Renal cortical epithelial cell (primary cell): ENCODE measurements at regions not wholly inside any gene's neighbourhood (a gene's known extent, or its start where the extent isn't known, plus 50 kb on each side); places are given as distances from the start of the nearest gene placed in this dataset.
A peak's percentile ranks its signal among the peaks of the same experiment; 100 is the strongest.

Source experiments
- DNase-seq: peaks from one replicate; pipeline ENCODE4 v3.0.0-alpha.2; 2011; ENCODE audit warnings: low read depth

DNA sequence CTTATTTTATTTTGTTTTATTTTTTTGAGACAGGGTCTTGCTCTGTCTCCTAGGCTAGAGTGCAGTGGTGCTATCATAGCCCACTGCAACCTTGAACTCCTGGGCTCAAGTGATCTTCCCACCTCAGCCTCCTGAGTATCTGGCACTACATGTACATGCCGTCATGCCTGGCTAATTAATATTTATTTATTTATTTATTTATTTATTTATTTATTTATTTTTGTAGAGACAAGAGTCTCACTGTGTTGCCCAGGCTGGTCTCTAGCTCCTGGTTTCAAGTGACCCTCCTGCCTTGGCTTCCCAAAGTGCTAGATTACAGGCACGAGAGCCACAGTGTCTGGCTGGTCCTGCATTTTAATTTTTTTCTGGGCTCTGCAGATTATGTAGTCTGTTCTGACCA, 84.9 kb upstream of the BCOR start:
- no peak for DNase-seq

DNA sequence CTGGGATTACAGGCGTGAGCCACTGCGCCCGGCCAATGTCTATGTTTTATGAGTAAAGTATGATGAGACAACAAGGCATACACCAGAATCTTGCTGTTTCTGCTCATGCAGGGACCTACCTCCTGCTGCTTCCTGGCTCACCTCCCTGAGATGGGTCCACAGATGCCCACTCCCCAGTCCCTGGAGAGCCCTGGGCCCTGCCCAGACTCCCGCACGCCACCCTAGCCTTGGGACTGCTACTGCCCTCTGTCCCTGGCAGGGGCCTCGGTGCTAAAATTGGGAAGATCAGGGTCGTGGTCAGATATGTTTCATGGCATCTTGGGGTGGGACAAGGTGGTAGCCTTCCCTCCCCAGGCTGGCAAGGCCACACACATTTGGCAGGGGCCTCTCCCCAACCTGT, 84.3 kb upstream of the BCOR start:
- DNase-seq, result no peak

DNA sequence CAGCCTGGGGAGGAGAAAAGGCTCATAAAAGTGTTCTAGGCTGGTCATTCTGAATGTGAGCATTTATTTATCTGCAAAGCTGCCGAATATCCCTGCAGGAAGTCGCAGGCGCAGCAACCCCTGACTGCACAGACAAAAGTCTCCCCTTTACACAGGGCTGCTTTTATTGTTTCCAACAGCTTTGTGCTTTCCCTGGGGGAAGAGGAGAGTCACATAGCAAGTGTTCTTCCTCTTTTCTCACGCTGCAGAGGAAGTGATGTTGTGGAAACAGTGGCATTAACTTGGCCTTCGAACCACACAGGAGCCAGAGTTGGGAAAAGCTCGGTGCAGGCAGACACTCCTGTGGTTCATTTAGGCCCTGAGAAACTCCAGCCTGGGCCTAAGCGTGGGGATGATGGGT, 81.5 kb upstream of the BCOR start:
- DNase-seq, result no peak

DNA sequence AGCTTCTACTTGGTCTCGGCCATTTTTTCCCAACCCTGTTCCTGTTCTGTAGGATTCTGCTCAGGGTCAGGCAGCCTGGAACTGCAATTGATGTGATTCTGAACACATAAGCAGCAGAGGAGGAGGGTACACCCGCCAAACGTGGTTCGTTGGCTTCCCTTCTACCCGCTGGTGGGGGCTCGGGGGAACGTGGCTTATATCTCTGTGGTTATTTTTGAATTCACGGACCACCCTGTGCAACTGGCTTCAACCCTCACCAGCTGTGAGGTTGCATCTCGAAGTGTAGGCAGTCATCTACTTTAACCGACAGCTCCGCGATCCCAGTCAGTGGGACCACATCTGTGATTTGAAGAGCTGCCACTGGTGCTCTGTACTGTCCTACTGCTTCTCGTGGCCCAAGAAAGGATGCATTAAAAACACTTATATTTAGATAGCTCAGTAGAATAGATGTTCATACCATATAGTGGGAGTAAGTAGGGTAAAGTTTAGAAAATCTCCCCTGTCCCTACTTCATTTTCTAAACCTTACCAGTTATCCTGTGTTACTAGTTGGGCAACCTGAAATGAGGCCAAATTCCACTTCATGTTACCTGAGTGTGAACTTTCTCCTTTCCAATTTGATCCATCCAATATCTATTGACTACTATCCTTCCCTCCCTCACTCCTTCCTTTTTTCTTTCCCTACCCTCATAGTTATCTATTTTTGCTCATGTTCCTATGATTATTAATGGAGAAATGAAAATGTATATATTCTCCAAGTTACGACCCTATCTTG, 80.4 kb upstream of the BCOR start:
- no peak for DNase-seq

- no peak for DNase-seq
These were observed 79.7 kb upstream of the BCOR start for GRCh38 chrX:40177489-40177888.

DNA sequence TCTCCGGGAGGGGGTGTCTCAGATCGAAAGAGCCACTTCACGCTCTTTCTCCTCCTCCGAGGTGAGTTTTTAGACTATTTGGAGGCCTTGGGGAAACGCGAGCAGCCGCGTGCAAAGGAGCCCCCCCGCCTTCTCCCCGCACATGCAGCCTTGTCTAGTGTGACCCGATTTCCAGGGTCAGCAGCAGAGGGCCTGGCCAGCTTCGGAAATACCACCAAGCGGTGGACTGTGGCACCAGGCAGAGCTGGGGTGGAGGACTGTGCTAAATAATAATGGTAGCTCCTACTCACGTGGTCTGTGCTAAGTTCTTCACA, 79.3 kb upstream of the BCOR start:
- no peak for DNase-seq

GRCh38 chrX:40176351-40177116, 78.8 kb upstream of the BCOR start:
- no peak for DNase-seq

GRCh38 chrX:40175511-40176350, 78.0 kb upstream of the BCOR start:
- DNase-seq, result no peak

GRCh38 chrX:40174854-40175510, 77.2 kb upstream of the BCOR start:
- no peak for DNase-seq

DNA sequence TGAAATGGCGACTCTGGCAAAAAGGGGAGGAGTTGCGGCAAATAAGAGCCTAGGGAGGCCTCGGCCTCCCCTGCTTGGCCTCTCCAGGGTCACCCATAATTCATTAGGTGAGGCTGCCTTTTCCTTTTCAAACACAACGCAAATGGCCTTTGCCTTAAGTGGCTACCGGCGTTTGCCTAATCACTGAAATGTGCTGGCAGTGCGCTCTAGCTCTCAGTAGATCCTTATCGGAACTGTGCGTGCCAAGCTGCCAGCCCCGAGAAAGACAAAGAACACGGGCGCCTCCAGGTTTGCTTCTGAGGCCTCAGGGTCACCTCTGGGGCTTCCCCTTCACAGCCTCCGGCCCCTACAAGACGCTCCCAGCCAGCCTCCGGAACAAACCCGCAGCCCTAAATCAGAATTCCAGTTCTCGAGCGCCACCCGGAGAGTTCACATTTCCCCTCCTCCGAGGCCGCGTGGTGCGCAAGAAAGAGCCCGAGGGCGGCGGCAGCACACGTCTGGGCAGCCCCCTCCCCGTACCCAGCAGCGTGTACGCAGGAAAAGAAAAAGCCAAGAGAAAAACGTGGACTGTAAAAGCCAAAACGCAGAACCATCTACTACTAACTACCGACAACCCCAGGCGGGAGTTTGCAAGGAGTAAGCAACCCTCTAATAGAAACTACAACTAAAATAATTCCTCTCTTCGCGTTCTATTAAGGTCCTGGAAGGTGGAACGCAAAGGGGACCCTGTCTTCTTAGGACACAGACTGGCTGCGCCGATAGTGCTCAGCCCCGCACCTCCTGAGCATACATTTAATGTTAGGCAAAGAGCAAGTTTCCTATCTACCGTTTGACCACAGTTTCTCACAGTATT, 76.5 kb upstream of the BCOR start:
- peak; percentile 41 for DNase-seq

DNA sequence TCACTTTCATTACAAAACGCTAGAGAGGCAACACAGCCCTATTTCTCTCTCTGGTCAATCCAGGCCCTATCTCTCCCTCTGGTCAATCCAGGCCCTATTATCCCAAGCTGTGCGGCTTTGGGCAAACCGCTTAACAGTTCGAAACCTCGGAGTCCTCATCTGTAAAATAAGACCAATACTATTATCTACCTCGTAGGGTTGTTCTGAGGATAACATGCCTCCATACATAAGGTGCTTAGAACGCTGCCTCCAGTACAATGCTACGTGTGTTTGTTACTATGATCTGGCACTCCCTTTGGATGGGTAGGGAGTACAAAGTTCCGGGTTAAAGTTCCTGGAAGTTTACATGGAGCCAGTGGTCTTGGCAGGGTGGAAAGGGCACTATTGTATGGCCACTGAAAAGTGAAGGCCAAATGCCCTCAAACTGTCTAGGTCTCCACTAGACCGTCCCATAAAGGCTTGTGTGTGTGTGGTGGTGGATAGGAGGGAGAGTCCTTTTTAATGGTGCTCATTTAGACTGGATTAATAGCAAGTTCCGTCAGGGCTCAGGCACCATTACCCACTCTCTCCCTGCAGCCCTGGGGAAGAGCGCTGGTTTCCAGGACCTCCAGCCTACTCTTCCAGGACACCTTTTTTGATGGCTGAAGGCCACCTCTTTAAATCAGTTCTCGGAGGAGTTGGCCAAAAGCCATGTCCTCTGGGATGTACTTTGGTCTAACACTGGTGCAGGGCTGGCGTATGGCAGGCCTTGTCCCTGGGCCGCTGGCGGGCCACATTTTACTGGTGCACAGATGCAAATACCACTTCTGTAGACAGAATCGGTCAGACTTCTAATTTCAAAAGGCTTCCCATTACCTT, 75.6 kb upstream of the BCOR start:
- DNase-seq, result no peak

GRCh38 chrX:40172401-40173142, 74.8 kb upstream of the BCOR start:
- no peak for DNase-seq

DNA sequence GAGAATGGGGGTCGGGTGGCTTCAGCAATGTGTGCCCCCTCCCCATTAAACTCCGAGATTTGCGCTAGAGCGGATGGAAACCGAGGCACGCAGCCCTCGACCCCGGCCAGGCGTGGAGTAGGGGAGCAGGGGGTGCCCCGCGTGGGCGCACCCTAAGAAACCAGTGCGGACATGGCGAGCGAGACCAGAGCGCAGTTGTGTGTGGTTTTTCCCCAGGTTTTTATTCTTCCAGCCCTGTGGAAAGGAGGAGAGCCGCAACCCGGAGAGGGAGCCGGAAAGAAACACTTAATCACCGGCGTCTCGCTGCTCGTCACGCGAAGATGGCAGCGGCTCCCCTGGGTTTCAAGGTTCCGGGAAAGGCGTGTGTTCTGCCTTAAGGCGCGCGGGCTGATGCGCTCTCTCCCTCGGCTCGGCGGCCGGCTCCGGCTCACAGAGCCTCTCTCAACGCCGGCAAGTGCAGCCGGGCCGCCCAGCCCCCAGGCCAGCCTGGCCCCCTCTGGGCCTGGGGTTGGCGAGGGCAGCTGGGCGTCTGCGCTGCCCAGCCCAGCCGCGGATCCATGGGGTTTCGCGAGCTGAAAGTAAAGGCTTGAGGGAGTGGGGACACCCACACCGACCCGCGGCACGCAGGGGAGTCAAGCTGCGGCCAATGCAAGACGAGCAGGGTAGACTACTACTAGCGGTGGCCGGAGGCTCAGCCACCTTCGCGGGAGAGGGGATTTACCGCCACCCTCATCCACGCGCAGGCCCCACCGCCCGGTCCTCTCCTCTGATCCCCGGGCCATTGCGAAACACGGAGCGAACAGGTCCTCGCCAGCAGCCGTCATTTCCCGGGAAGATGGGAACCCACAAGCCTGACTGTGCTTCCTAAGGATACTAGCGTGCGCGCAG, 74.0 kb upstream of the BCOR start:
- no peak for DNase-seq

- no peak for DNase-seq
These were observed 73.2 kb upstream of the BCOR start for GRCh38 chrX:40170830-40171512.

GRCh38 chrX:40169193-40170101, 71.7 kb upstream of the BCOR start:
- DNase-seq, result peak; percentile 75

- no peak for DNase-seq
These were observed 70.8 kb upstream of the BCOR start for GRCh38 chrX:40168480-40169011.
